HG03159 (cell line): ENCODE measurements at regions not wholly inside any gene's neighbourhood (a gene's known extent, or its start where the extent isn't known, plus 50 kb on each side); places are given as distances from the start of the nearest gene placed in this dataset.

Experiments used
- ATAC-seq: cut with Tn5 transposase; IDR thresholded peaks from one replicate; pipeline ENCODE4 v1.9.1; 2021; ENCODE audit warnings: mild to moderate bottlenecking, moderate library complexity; ENCODE audit not compliant: unreplicated experiment

DNA sequence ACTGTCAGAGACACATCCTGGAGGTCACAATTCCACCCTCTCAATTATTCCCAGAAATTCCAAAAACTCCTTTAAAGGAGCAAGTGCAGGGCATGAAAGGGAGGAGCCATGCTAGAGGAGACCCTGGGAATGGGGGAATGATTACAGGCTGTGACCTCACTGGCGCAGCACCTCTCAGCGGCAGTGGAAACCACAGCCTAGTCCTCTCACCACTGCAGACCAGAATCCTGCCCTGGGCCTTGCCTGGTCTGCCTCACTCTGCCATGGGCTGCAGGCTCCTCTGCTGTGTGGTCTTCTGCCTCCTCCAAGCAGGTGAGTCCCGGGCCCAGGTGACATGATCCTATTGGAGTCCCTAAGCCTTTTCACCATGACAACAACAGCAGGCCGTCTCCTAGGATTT lies 50.5 kb upstream of the PRSS58 start:
- no peak for ATAC-seq
